HCT116 (cell line): ENCODE measurements at regions not wholly inside any gene's neighbourhood (a gene's known extent, or its start where the extent isn't known, plus 50 kb on each side); places are given as distances from the start of the nearest gene placed in this dataset.

Experiments
- ATAC-seq: fragments of 200-7000 bp; cut with Tn5 transposase; 2 replicates; pipeline ENCODE4 v1.9.1; 2020; ENCODE audit warnings: mild to moderate bottlenecking, moderate library complexity
- BruUV-seq: library from RNA; stranded (reverse); fragments of 400-500 nt; replicated peaks from 2 replicates; lab custom pipeline; 2021; lab: Mats Ljungman, UMichigan
- CTCF ChIA-PET: fragments of 300-600 bp; sonication (Branson Sonifier 250); formaldehyde crosslinking; loops from one replicate; lab custom pipeline; 2021; ENCODE audit warnings: antibody characterized with exemption; lab: Charles Lee
- POLR2A ChIA-PET: fragments of 300-600, 350-600 bp; sonication (Branson Sonifier 250); formaldehyde crosslinking; loops from one replicate; lab custom pipeline; 2021; ENCODE audit warnings: antibody characterized with exemption; lab: Charles Lee
- RAD21 ChIA-PET, 2 experiments: fragments of 300-600 bp; sonication (Branson Sonifier 250); formaldehyde crosslinking; loops; one replicate each; lab custom pipeline; 2023; ENCODE audit warnings: low total read pairs in 2 of 2; ENCODE audit not compliant: uncharacterized antibody in 2 of 2, unreplicated experiment in 2 of 2, low non-redundant PET in 1 of 2; lab: Charles Lee
- DNase-seq: peaks from one replicate; pipeline ENCODE4 v3.0.0-alpha.2; 2010; ENCODE audit warnings: low read depth, low spot score
- H2AFZ ChIP-seq: fragments of 200-600 bp; shearing (Covaris generic), sonication (generic); 2 replicates; pipeline ENCODE4 v1.6.1; 2017; ENCODE audit warnings: low read depth, mixed run types, mixed read lengths, antibody characterized with exemption, low read length; ENCODE audit not compliant: poor library complexity, severe bottlenecking
- H3K27ac ChIP-seq: 2 replicates; pipeline ENCODE4 v1.5.1; 2012; ENCODE audit warnings: low read depth, low read length
- H3K27me3 ChIP-seq: fragments of 200-600 bp; sonication (generic); 2 replicates; pipeline ENCODE4 v1.6.1; 2016; ENCODE audit warnings: mixed run types, low read length, mixed read lengths; ENCODE audit not compliant: insufficient read depth
- H3K36me3 ChIP-seq, 2 experiments: fragments of 200-500 bp in 1 of 2; fragments of 200-600 bp in 1 of 2; sonication (Bioruptor generic) in 1 of 2; sonication (generic) in 1 of 2; 2 replicates each; pipeline versions ENCODE4 v1.5.1 to v1.6.1; 2014 to 2016; ENCODE audit warnings: low read length in 2 of 2, inconsistent platforms in 1 of 2, mixed read lengths in 1 of 2, mixed run types in 1 of 2; ENCODE audit not compliant: insufficient read depth in 2 of 2, control insufficient read depth in 1 of 2
- H3K4me1 ChIP-seq, 2 experiments: fragments of 200-600 bp in 1 of 2; sonication (generic) in 1 of 2; 2 replicates each; pipeline versions ENCODE4 v1.5.1 to v1.6.1; 2012 to 2017; ENCODE audit warnings: low read length in 2 of 2, inconsistent platforms in 1 of 2, mild to moderate bottlenecking in 1 of 2, mixed read lengths in 1 of 2, mixed run types in 1 of 2, moderate library complexity in 1 of 2; ENCODE audit not compliant: insufficient read depth in 2 of 2, control insufficient read depth in 1 of 2
- H3K4me2 ChIP-seq: fragments of 200-600 bp; sonication (generic); 2 replicates; pipeline ENCODE4 v1.6.1; 2017; ENCODE audit warnings: mixed run types, low read length, mixed read lengths
- H3K4me3 ChIP-seq, 2 experiments: fragments of 200-600 bp in 1 of 2; sonication (generic) in 1 of 2; replicated peaks in 1 of 2; 2 replicates each; pipeline ENCODE4 v1.5.1; 2011 to 2016; ENCODE audit warnings: low read length in 2 of 2, control low read depth in 1 of 2, low read depth in 1 of 2, mild to moderate bottlenecking in 1 of 2, mixed read lengths in 1 of 2, mixed run types in 1 of 2
- H3K79me2 ChIP-seq: fragments of 200-600 bp; sonication (generic); 2 replicates; pipeline ENCODE4 v1.6.1; 2017; ENCODE audit warnings: mild to moderate bottlenecking, mixed run types, low read length, moderate library complexity, mixed read lengths; ENCODE audit not compliant: insufficient read depth
- H3K9ac ChIP-seq: fragments of 200-600 bp; sonication (generic); 2 replicates; pipeline ENCODE4 v1.6.1; 2016; ENCODE audit warnings: low read length, mixed read lengths
- H3K9me2 ChIP-seq: fragments of 200-600 bp; sonication (generic), shearing (Covaris generic); 2 replicates; pipeline ENCODE4 v1.6.1; 2017; ENCODE audit warnings: mixed run types, mild to moderate bottlenecking, moderate library complexity; ENCODE audit not compliant: insufficient read depth
- H3K9me3 ChIP-seq, 2 experiments: fragments of 200-500 bp in 1 of 2; fragments of 200-600 bp in 1 of 2; sonication (Bioruptor generic) in 1 of 2; sonication (generic) in 1 of 2; 2 replicates each; pipeline ENCODE4 v1.6.1; 2014 to 2017; ENCODE audit warnings: low read length in 2 of 2, mixed read lengths in 2 of 2, inconsistent platforms in 1 of 2, low read depth in 1 of 2, mild to moderate bottlenecking in 1 of 2, mixed run types in 1 of 2, moderate library complexity in 1 of 2; ENCODE audit not compliant: control insufficient read depth in 1 of 2, insufficient read depth in 1 of 2
- H4K20me1 ChIP-seq: fragments of 200-600 bp; sonication (generic), shearing (Covaris generic); 2 replicates; pipeline ENCODE4 v1.6.1; 2017; ENCODE audit warnings: mixed run types, mild to moderate bottlenecking, moderate library complexity; ENCODE audit not compliant: insufficient read depth
- CBX3 ChIP-seq: IDR thresholded peaks from 2 replicates; pipeline ENCODE4 v1.6.1; 2012; ENCODE audit warnings: low read depth
- CEBPB ChIP-seq: IDR thresholded peaks from 2 replicates; pipeline ENCODE4 v1.6.1; 2012; ENCODE audit warnings: low read depth
- EGR1 ChIP-seq: IDR thresholded peaks from 2 replicates; pipeline ENCODE4 v1.6.1; 2012; ENCODE audit warnings: low read depth
- ELF1 ChIP-seq: IDR thresholded peaks from 2 replicates; pipeline ENCODE4 v1.6.1; 2012; ENCODE audit warnings: low read depth, borderline replicate concordance
- EZH2 ChIP-seq: fragments of 200-600 bp; sonication (generic); IDR thresholded peaks from 2 replicates; pipeline ENCODE4 v1.6.1; 2017; ENCODE audit warnings: antibody characterized with exemption, mixed run types
- EZH2phosphoT487 ChIP-seq: fragments of 200-600 bp; IDR thresholded peaks from 2 replicates; pipeline ENCODE4 v1.6.1; 2018; ENCODE audit warnings: antibody characterized with exemption, borderline replicate concordance
- FOSL1 ChIP-seq: IDR thresholded peaks from 2 replicates; pipeline ENCODE4 v1.6.1; 2012; ENCODE audit warnings: low read depth
- JUND ChIP-seq: IDR thresholded peaks from 2 replicates; pipeline ENCODE4 v1.6.1; 2012
- MAX ChIP-seq: IDR thresholded peaks from 2 replicates; pipeline ENCODE4 v1.6.1; 2012
- POLR2A ChIP-seq: IDR thresholded peaks from 2 replicates; pipeline ENCODE4 v1.7.0; 2011; ENCODE audit warnings: borderline replicate concordance; ENCODE audit not compliant: insufficient read depth, insufficient read length; ENCODE audit errors: extremely low read depth
- RAD21 ChIP-seq: IDR thresholded peaks from 2 replicates; pipeline ENCODE4 v1.6.1; 2012; ENCODE audit warnings: low read depth, mild to moderate bottlenecking
- REST ChIP-seq: IDR thresholded peaks from 2 replicates; pipeline ENCODE4 v1.6.1; 2012; ENCODE audit warnings: low read depth
- SIN3A ChIP-seq: IDR thresholded peaks from 2 replicates; pipeline ENCODE4 v1.6.1; 2012; ENCODE audit warnings: low read depth
- SP1 ChIP-seq: IDR thresholded peaks from 2 replicates; pipeline ENCODE4 v1.6.1; 2012; ENCODE audit warnings: low read depth
- TCF7L2 ChIP-seq: IDR thresholded peaks from 2 replicates; pipeline ENCODE4 v1.7.0; 2011; ENCODE audit warnings: borderline replicate concordance, inconsistent platforms; ENCODE audit not compliant: insufficient read depth, insufficient read length; ENCODE audit errors: extremely low read depth
- ZBTB33 ChIP-seq: IDR thresholded peaks from 2 replicates; pipeline ENCODE4 v1.6.1; 2011; ENCODE audit warnings: mild to moderate bottlenecking, low read length, moderate library complexity; ENCODE audit not compliant: insufficient replicate concordance; ENCODE audit errors: extremely low read depth
- ZFX ChIP-seq: fragments of 450-650 bp; IDR thresholded peaks from 2 replicates; pipeline ENCODE4 v1.6.1; 2017
- ZNF274 ChIP-seq: fragments of 200-500 bp; sonication (Bioruptor generic); IDR thresholded peaks from 2 replicates; pipeline ENCODE4 v1.6.1; 2014; ENCODE audit warnings: mild to moderate bottlenecking, low read depth, low read length, inconsistent platforms
- intact Hi-C: fragments of 100-400 bp; cut with micrococcal nuclease; formaldehyde crosslinking; loops from 2 replicates; pipeline ENCODE4 v1.10.0; 2022

DNA sequence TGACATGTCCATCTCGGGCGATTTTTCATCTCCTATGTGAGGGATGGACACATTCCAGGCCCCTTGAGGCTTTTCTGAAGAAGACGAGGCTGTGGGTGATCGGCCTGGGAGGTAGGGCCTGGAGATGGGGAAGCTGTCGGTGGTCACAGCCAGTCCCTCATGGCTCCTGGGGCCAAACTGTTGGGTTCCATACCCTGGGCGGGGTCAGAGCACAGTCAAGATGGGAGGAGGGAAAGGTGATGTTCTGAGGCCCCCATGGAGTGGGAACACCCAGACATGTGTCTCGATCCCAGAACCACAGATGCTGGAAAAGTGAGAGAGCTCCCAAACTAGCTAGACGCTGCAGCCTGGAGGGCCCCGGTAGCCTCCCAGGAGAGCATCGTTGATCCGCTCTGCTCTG is 157.5 kb upstream of the C1orf174 start:
- ATAC-seq (no peak), DNase-seq (no peak)
- intact Hi-C loops, result no loop called here
- Histone ChIP-seq H3K9ac (no peak overlapping the region), H3K36me3 (no peaks in the 10 kb centered on the region), H3K4me1 (no peaks in the 10 kb centered on the region), H3K9me2 (no peaks in the 10 kb centered on the region), H3K4me3 (no peak overlapping the region), H3K27ac (no peak overlapping the region), H3K27me3 (no peaks in the 10 kb centered on the region), H3K9me3 (no peaks in the 10 kb centered on the region), H4K20me1 (no peaks in the 10 kb centered on the region), H2AFZ (no peak overlapping the region), H3K79me2 (no peaks in the 10 kb centered on the region), H3K4me2 (no peak overlapping the region)
- RAD21 ChIA-PET, result no interaction called here
- POLR2A ChIA-PET, result no interaction called here
- no TSS peak for BruUV-seq
- CTCF ChIA-PET, result no interaction called here
- TF ChIP-seq REST (no peak), ZFX (no peak), TCF7L2 (no peak), SIN3A (no peak), EZH2phosphoT487 (no peak), POLR2A (no peak), FOSL1 (no peak), JUND (no peak), ELF1 (no peak), MAX (no peak), CBX3 (no peak), CEBPB (no peak), RAD21 (no peak), EZH2 (no peak), EGR1 (no peak), ZBTB33 (no peak), SP1 (no peak), ZNF274 (no peak)
